Gastroesophageal sphincter (tissue), 4 donors: ENCODE measurements at regions not wholly inside any gene's neighbourhood (a gene's known extent, or its start where the extent isn't known, plus 50 kb on each side); places are given as distances from the start of the nearest gene placed in this dataset.

Experiments
- ATAC-seq: fragments of 150-250 bp; one replicate; pipeline ENCODE4 v1.9.1; 2016; ENCODE audit warnings: mild to moderate bottlenecking, moderate library complexity
- H3K27ac ChIP-seq, 4 donors: fragments of 200-600 bp; sonication (generic) in 3 of 4; 1 replicate in 3 of 4; 2 replicates in 1 of 4; pipeline ENCODE4 v1.5.1; 2016 to 2019
- H3K27me3 ChIP-seq: fragments of 200-600 bp; sonication (generic); one replicate; pipeline ENCODE4 v1.5.1; 2019
- H3K36me3 ChIP-seq, 2 donors: fragments of 200-600 bp; sonication (generic); one replicate each; pipeline ENCODE4 v1.5.1; 2019; ENCODE audit warnings: control low read depth in 1 of 2
- H3K4me1 ChIP-seq, 3 donors: fragments of 200-600 bp; sonication (generic); 1 replicate in 2 of 3; 2 replicates in 1 of 3; pipeline ENCODE4 v1.5.1; 2016 to 2019; ENCODE audit warnings: control low read depth in 2 of 3
- H3K4me3 ChIP-seq, 2 donors: fragments of 200-600 bp; sonication (generic); one replicate each; pipeline ENCODE4 v1.5.1; 2019; ENCODE audit warnings: mild to moderate bottlenecking in 1 of 2, moderate library complexity in 1 of 2
- H3K9me3 ChIP-seq, 3 donors: fragments of 200-600 bp; sonication (generic); one replicate each; pipeline ENCODE4 v1.5.1; 2017 to 2019; ENCODE audit warnings: control low read depth in 2 of 3
- CTCF ChIP-seq, 4 experiments: fragments of 200-600 bp in 2 of 4; fragments of 450-650 bp in 2 of 4; sonication (generic) in 1 of 4; IDR thresholded peaks; one replicate each; pipeline ENCODE4 v1.5.1; 2017 to 2019; ENCODE audit warnings: antibody characterized with exemption in 4 of 4, mild to moderate bottlenecking in 2 of 4, moderate library complexity in 2 of 4
- EP300 ChIP-seq: sonication (generic); formaldehyde crosslinking; IDR thresholded peaks from one replicate; pipeline ENCODE4 v1.6.1; 2017; ENCODE audit warnings: antibody characterized with exemption, mild to moderate bottlenecking
- POLR2A ChIP-seq, 2 donors: fragments of 450-650 bp; IDR thresholded peaks; one replicate each; pipeline ENCODE4 v1.6.1; 2017; ENCODE audit warnings: antibody characterized with exemption in 2 of 2, mild to moderate bottlenecking in 2 of 2, moderate library complexity in 1 of 2
- POLR2AphosphoS5 ChIP-seq: sonication (generic); formaldehyde crosslinking; IDR thresholded peaks from one replicate; pipeline ENCODE4 v1.6.1; 2017; ENCODE audit warnings: antibody characterized with exemption
- WGBS, 2 donors: methylation state at CpG; one replicate each; pipeline ENCODE4 v1.1.5; 2018; ENCODE audit warnings: low coverage in 1 of 2; 5-methylcytosine and 5-hydroxymethylcytosine counted together

- TF ChIP-seq EP300 (no peak), POLR2AphosphoS5 (no peak), POLR2A (IDR thresholded peaks at IDR 0.05) (no peak), CTCF (IDR thresholded peaks at IDR 0.05) (no peak)
Measured at GRCh38 chr6:126550323-126550722, 210.4 kb downstream of the CENPW start.

GRCh38 chr6:126551832-126552231 is 211.9 kb downstream of the CENPW start:
- ATAC-seq, result no peak
- Histone ChIP-seq H3K27me3 (no peaks in the 10 kb centered on the region), H3K36me3 (no peaks in the 10 kb centered on the region), H3K4me3 (no peak overlapping the region), H3K9me3 (no peaks in the 10 kb centered on the region), H3K4me1 (no peaks in the 10 kb centered on the region), H3K27ac (no peak overlapping the region)
- WGBS, 2 donors, result 100% methylated on average over 1 of the region's 1 CpG
- no peak for TF ChIP-seq POLR2AphosphoS5
- no peak for TF ChIP-seq EP300
- no peak for TF ChIP-seq CTCF (IDR thresholded peaks at IDR 0.05)
- TF ChIP-seq POLR2A (IDR thresholded peaks at IDR 0.05), result no peak

More at GRCh38 chr6:126550323-126550722, 210.4 kb downstream of the CENPW start:
- WGBS, 2 donors, result 93% methylated on average over 3 of the region's 5 CpGs; no CpG with 5 or more reads in 1 of the 2 donors
- no peak for ATAC-seq
- H3K9me3 ChIP-seq, result no peaks in the 10 kb centered on the region
- H3K4me3 ChIP-seq, result no peak overlapping the region
- H3K4me1 ChIP-seq, result no peaks in the 10 kb centered on the region
- no peak overlapping the region for H3K27ac ChIP-seq
- H3K36me3 ChIP-seq, result no peaks in the 10 kb centered on the region
- H3K27me3 ChIP-seq, result no peaks in the 10 kb centered on the region

- ATAC-seq, result no peak
- Histone ChIP-seq H3K4me3 (no peak overlapping the region), H3K27me3 (no peaks in the 10 kb centered on the region), H3K4me1 (no peaks in the 10 kb centered on the region), H3K27ac (no peak overlapping the region), H3K9me3 (no peaks in the 10 kb centered on the region), H3K36me3 (no peaks in the 10 kb centered on the region)
- TF ChIP-seq CTCF (IDR thresholded peaks at IDR 0.05), result no peak
- 85 to 91% methylated on average over 1 of the region's 1 CpG for WGBS, 2 donors
Measured at GRCh38 chr6:126553854-126554253, 213.9 kb downstream of the CENPW start.

GRCh38 chr6:126570507-126570906 is 230.6 kb downstream of the CENPW start:
- no peak for ATAC-seq
- Histone ChIP-seq H3K36me3 (no peaks in the 10 kb centered on the region), H3K4me3 (no peak overlapping the region), H3K27me3 (no peaks in the 10 kb centered on the region), H3K9me3 (no peaks in the 10 kb centered on the region), H3K4me1 (no peaks in the 10 kb centered on the region), H3K27ac (no peak overlapping the region)
- TF ChIP-seq POLR2A (IDR thresholded peaks at IDR 0.05), result no peak
- no peak for TF ChIP-seq CTCF (IDR thresholded peaks at IDR 0.05)
- no peak for TF ChIP-seq POLR2AphosphoS5
- TF ChIP-seq EP300, result no peak
- 87 to 93% methylated on average over 1 of the region's 1 CpG for WGBS, 2 donors

GRCh38 chr6:126574301-126574700 is 234.4 kb downstream of the CENPW start:
- H3K4me1 ChIP-seq, result no peaks in the 10 kb centered on the region
- H3K27me3 ChIP-seq, result no peaks in the 10 kb centered on the region
- no peak for ATAC-seq
- TF ChIP-seq POLR2AphosphoS5 (no peak), POLR2A (IDR thresholded peaks at IDR 0.05) (no peak), EP300 (no peak), CTCF (IDR thresholded peaks at IDR 0.05) (no peak)
- no peaks in the 10 kb centered on the region for H3K36me3 ChIP-seq
- no peak overlapping the region for H3K27ac ChIP-seq
- H3K9me3 ChIP-seq, result no peaks in the 10 kb centered on the region
- no peak overlapping the region for H3K4me3 ChIP-seq
- WGBS, 2 donors, result 67 to 88% methylated on average over 1 of the region's 1 CpG
